Lower leg skin (tissue), 3 donors: ENCODE measurements at regions not wholly inside any gene's neighbourhood (a gene's known extent, or its start where the extent isn't known, plus 50 kb on each side); places are given as distances from the start of the nearest gene placed in this dataset.

Source experiments
- POLR2A ChIP-seq, 2 donors: fragments of 450-650 bp; IDR thresholded peaks; one replicate each; pipeline ENCODE4 v1.6.1; 2016 to 2017; ENCODE audit warnings: antibody characterized with exemption in 2 of 2, mild to moderate bottlenecking in 1 of 2, moderate library complexity in 1 of 2
- TF ChIP-seq, protein P1 (sequence below), 3 donors: fragments of 450-650 bp; IDR thresholded peaks; one replicate each; pipeline ENCODE4 v1.5.1; 2016; ENCODE audit warnings: antibody characterized with exemption in 3 of 3, mild to moderate bottlenecking in 3 of 3, moderate library complexity in 2 of 3

DNA sequence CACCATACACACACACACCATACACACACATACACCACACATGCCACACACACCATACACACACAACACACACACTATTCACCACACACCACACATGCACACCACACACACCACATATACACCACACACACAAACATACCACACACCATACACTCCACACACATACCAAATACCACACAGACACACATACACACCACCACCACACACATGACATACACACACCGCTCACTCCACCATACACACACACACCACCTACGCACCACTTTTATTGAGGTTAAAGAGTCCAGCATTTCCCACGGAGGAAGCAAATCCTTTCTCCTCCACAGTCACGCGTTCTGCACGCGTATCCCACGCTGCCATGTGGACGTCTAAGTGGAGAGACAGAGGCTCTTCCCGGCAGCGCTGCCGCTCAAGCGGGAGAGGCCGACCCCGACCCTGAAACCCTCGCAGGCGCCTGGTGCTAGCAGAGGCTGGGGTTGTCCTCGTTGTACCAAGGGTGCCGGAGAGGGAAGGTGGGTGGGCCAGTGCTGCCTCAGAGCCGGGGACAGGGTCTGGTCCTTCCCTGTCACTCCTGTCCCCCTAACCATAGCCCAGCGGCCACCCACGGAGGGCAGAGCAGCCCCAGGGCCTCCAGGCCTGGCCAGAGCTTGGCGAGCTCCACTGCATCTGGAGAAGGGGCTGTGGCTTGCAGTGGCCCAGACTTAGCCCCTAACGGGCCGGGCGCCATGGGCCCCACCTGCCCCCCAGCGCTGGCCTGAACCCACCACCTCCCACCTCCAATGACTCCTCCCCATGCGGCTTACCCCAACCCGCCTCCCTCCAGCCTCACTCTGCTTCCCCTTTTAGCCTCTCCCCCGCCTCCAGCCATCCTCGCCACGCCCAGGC, 1495.0 kb downstream of the BRD1 start:
- TF ChIP-seq, protein P1, sequence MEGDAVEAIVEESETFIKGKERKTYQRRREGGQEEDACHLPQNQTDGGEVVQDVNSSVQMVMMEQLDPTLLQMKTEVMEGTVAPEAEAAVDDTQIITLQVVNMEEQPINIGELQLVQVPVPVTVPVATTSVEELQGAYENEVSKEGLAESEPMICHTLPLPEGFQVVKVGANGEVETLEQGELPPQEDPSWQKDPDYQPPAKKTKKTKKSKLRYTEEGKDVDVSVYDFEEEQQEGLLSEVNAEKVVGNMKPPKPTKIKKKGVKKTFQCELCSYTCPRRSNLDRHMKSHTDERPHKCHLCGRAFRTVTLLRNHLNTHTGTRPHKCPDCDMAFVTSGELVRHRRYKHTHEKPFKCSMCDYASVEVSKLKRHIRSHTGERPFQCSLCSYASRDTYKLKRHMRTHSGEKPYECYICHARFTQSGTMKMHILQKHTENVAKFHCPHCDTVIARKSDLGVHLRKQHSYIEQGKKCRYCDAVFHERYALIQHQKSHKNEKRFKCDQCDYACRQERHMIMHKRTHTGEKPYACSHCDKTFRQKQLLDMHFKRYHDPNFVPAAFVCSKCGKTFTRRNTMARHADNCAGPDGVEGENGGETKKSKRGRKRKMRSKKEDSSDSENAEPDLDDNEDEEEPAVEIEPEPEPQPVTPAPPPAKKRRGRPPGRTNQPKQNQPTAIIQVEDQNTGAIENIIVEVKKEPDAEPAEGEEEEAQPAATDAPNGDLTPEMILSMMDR (IDR thresholded peaks at IDR 0.05): no peak
- TF ChIP-seq POLR2A (IDR thresholded peaks at IDR 0.05): no peak
